Calu3 (cell line): ENCODE measurements at regions not wholly inside any gene's neighbourhood (a gene's known extent, or its start where the extent isn't known, plus 50 kb on each side); places are given as distances from the start of the nearest gene placed in this dataset.

Experiments
- BruUV-seq: library from RNA; stranded (reverse); fragments of 400-500 nt; replicated peaks from 2 replicates; lab custom pipeline; 2021; lab: Mats Ljungman, UMichigan
- CTCF ChIA-PET: fragments of 300-600 bp; sonication (Branson Sonifier 250); formaldehyde crosslinking; loops from one replicate; lab custom pipeline; 2022; ENCODE audit warnings: antibody characterized with exemption; lab: Charles Lee
- DNase-seq: peaks from one replicate; pipeline ENCODE4 v3.0.0; 2022
- H3K27ac Mint-ChIP-seq: one replicate; pipeline ENCODE4 v1.8.0; 2022; ENCODE audit warnings: mixed read lengths; ENCODE audit not compliant: unreplicated experiment
- H3K27me3 Mint-ChIP-seq: one replicate; pipeline ENCODE4 v1.8.0; 2022; ENCODE audit warnings: mixed read lengths; ENCODE audit not compliant: unreplicated experiment
- H3K36me3 Mint-ChIP-seq: one replicate; pipeline ENCODE4 v1.8.0; 2022; ENCODE audit warnings: mild to moderate bottlenecking, moderate library complexity, mixed read lengths; ENCODE audit not compliant: insufficient read depth, unreplicated experiment
- H3K4me1 Mint-ChIP-seq: one replicate; pipeline ENCODE4 v1.8.0; 2022; ENCODE audit warnings: mild to moderate bottlenecking, low read depth, mixed read lengths; ENCODE audit not compliant: unreplicated experiment
- H3K4me3 Mint-ChIP-seq: one replicate; pipeline ENCODE4 v1.8.0; 2022; ENCODE audit warnings: mild to moderate bottlenecking, low read depth, moderate library complexity, mixed read lengths; ENCODE audit not compliant: unreplicated experiment
- H3K9me3 Mint-ChIP-seq: one replicate; pipeline ENCODE4 v1.8.0; 2022; ENCODE audit warnings: low read depth, mixed read lengths; ENCODE audit not compliant: unreplicated experiment
- CTCF ChIP-seq: fragments of 200-600 bp; IDR thresholded peaks from one replicate; pipeline ENCODE4 v1.8.0; 2022; ENCODE audit warnings: antibody characterized with exemption; ENCODE audit not compliant: unreplicated experiment
- intact Hi-C: fragments of 100-400 bp; cut with micrococcal nuclease; formaldehyde crosslinking; loops from one replicate; pipeline ENCODE4 v1.10.0; 2022; ENCODE audit not compliant: unreplicated experiment

GRCh38 chr4:147085781-147086180 is 140.1 kb upstream of the TTC29 start:
- H3K27ac Mint-ChIP-seq = no peak overlapping the region
- H3K4me1 Mint-ChIP-seq = no peaks in the 10 kb centered on the region
- no peak for DNase-seq
- H3K9me3 Mint-ChIP-seq = no peaks in the 10 kb centered on the region
- no peak overlapping the region for H3K4me3 Mint-ChIP-seq
- H3K36me3 Mint-ChIP-seq = no peaks in the 10 kb centered on the region
- CTCF ChIA-PET = no interaction called here
- H3K27me3 Mint-ChIP-seq = no peaks in the 10 kb centered on the region
- BruUV-seq = no TSS peak
- intact Hi-C loops = no loop called here
- no peak for TF ChIP-seq CTCF

GRCh38 chr4:147088146-147088545 is 142.5 kb upstream of the TTC29 start:
- no peak overlapping the region for H3K4me3 Mint-ChIP-seq
- intact Hi-C loops = no loop called here
- BruUV-seq = no TSS peak
- TF ChIP-seq CTCF = no peak
- no peaks in the 10 kb centered on the region for H3K36me3 Mint-ChIP-seq
- no peaks in the 10 kb centered on the region for H3K27me3 Mint-ChIP-seq
- DNase-seq = no peak
- no peak overlapping the region for H3K27ac Mint-ChIP-seq
- no peaks in the 10 kb centered on the region for H3K4me1 Mint-ChIP-seq
- CTCF ChIA-PET = no interaction called here
- H3K9me3 Mint-ChIP-seq = no peaks in the 10 kb centered on the region

GRCh38 chr4:147090486-147090885 is 144.8 kb upstream of the TTC29 start:
- no peak for TF ChIP-seq CTCF
- no peak for DNase-seq
- intact Hi-C loops = loop anchor here (10.0 kb wide), 1 partner anchor 166 kb away; no protein-coding TSS in a partner anchor
- no peaks in the 10 kb centered on the region for H3K4me1 Mint-ChIP-seq
- no peak overlapping the region for H3K27ac Mint-ChIP-seq
- H3K27me3 Mint-ChIP-seq = no peaks in the 10 kb centered on the region
- H3K4me3 Mint-ChIP-seq = no peak overlapping the region
- H3K36me3 Mint-ChIP-seq = no peaks in the 10 kb centered on the region
- no peaks in the 10 kb centered on the region for H3K9me3 Mint-ChIP-seq
- CTCF ChIA-PET = no interaction called here
- BruUV-seq = no TSS peak

- BruUV-seq = no TSS peak
- Mint-ChIP-seq H3K9me3 (no peaks in the 10 kb centered on the region), H3K4me3 (no peak overlapping the region), H3K27me3 (no peaks in the 10 kb centered on the region), H3K27ac (no peak overlapping the region), H3K4me1 (no peaks in the 10 kb centered on the region), H3K36me3 (no peaks in the 10 kb centered on the region)
- TF ChIP-seq CTCF = no peak
- intact Hi-C loops = loop anchor here (10.0 kb wide), 1 partner anchor 168 kb away; no protein-coding TSS in a partner anchor
- DNase-seq = no peak
- CTCF ChIA-PET = no interaction called here
These were observed 147.5 kb upstream of the TTC29 start for GRCh38 chr4:147093206-147093605.
